ENCODE measurements at regions not wholly inside any gene's neighbourhood (a gene's known extent, or its start where the extent isn't known, plus 50 kb on each side); places are given as distances from the start of the nearest gene placed in this dataset.
"Not testable (repeated sequence)": the region's sequence is repeated elsewhere in the genome, so short reads cannot be mapped to it uniquely, and the experiment has no call there.

DNA sequence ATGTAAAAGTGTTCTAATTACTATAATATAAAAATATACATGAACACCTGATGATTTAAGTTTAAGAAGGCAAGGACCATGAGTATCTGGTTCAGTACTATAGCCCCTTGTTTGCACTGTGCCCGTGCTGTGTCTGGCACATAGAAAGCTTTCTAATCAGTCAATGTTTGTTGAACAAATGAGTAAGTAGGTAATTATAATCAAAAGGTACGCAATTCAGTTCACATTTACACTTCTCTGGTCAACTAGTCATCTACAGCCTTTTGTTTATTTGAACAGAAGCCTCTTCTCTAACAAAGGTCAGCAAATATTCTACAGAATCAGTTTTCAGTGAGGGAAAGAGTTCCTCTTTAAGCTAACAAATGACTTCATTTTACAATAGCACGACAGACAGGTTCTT is 523.3 kb downstream of the SMARCA1 start:
- no peaks in the 10 kb centered on the region for H3K36me3 Mint-ChIP-seq (ENCODE audit: low read depth)
- H3K27me3 Mint-ChIP-seq (ENCODE audit: low read depth): no peaks in the 10 kb centered on the region
- no peaks in the 10 kb centered on the region for H3K4me1 Mint-ChIP-seq
- H3K9me3 Mint-ChIP-seq: peaks cover 2% of the 10 kb centered on the region
- H3K4me3 Mint-ChIP-seq: no peak overlapping the region
- no peak for TF ChIP-seq CTCF (IDR thresholded peaks at IDR 0.05; ENCODE audit: unreplicated experiment in 3 of 3)
- no peak overlapping the region for H3K27ac Mint-ChIP-seq

- Mint-ChIP-seq H3K4me1 (no peaks in the 10 kb centered on the region), H3K9me3 (peaks cover 21% of the 10 kb centered on the region), H3K27ac (no peak overlapping the region), H3K4me3 (no peak overlapping the region), H3K27me3 (ENCODE audit: low read depth) (no peaks in the 10 kb centered on the region), H3K36me3 (ENCODE audit: low read depth) (no peaks in the 10 kb centered on the region)
- no peak for TF ChIP-seq CTCF (IDR thresholded peaks at IDR 0.05; ENCODE audit: unreplicated experiment in 3 of 3)
Measured at GRCh38 chrX:128992107-128992971, 531.0 kb downstream of the SMARCA1 start.

GRCh38 chrX:128975745-128976144 is 547.5 kb downstream of the SMARCA1 start:
- H3K36me3 Mint-ChIP-seq (ENCODE audit: low read depth): no peaks in the 10 kb centered on the region
- peaks cover 3% of the 10 kb centered on the region for H3K9me3 Mint-ChIP-seq
- H3K4me3 Mint-ChIP-seq: no peak overlapping the region
- no peaks in the 10 kb centered on the region for H3K4me1 Mint-ChIP-seq
- TF ChIP-seq CTCF (IDR thresholded peaks at IDR 0.05; ENCODE audit: unreplicated experiment in 3 of 3): peak; percentile 72 to 84 (median 74)
- no peaks in the 10 kb centered on the region for H3K27me3 Mint-ChIP-seq (ENCODE audit: low read depth)
- H3K27ac Mint-ChIP-seq: no peak overlapping the region

- H3K4me3 Mint-ChIP-seq: no peak overlapping the region
- no peak overlapping the region for H3K27ac Mint-ChIP-seq
- H3K4me1 Mint-ChIP-seq: no peaks in the 10 kb centered on the region
- H3K9me3 Mint-ChIP-seq: no peaks in the 10 kb centered on the region
- no peak for TF ChIP-seq CTCF (IDR thresholded peaks at IDR 0.05; ENCODE audit: unreplicated experiment in 3 of 3)
- H3K27me3 Mint-ChIP-seq (ENCODE audit: low read depth): no peaks in the 10 kb centered on the region
- H3K36me3 Mint-ChIP-seq (ENCODE audit: low read depth): no peaks in the 10 kb centered on the region
Measured at GRCh38 chrX:128973033-128973432, 550.3 kb downstream of the SMARCA1 start.

- no peak for TF ChIP-seq CTCF (IDR thresholded peaks at IDR 0.05; ENCODE audit: unreplicated experiment in 3 of 3)
- no peak overlapping the region for H3K4me3 Mint-ChIP-seq
- no peaks in the 10 kb centered on the region for H3K36me3 Mint-ChIP-seq (ENCODE audit: low read depth)
- no peaks in the 10 kb centered on the region for H3K27me3 Mint-ChIP-seq (ENCODE audit: low read depth)
- H3K27ac Mint-ChIP-seq: no peak overlapping the region
- H3K4me1 Mint-ChIP-seq: no peaks in the 10 kb centered on the region
- H3K9me3 Mint-ChIP-seq: peaks cover 16% of the 10 kb centered on the region
Measured at GRCh38 chrX:128961290-128961689, 562.0 kb downstream of the SMARCA1 start.

DNA sequence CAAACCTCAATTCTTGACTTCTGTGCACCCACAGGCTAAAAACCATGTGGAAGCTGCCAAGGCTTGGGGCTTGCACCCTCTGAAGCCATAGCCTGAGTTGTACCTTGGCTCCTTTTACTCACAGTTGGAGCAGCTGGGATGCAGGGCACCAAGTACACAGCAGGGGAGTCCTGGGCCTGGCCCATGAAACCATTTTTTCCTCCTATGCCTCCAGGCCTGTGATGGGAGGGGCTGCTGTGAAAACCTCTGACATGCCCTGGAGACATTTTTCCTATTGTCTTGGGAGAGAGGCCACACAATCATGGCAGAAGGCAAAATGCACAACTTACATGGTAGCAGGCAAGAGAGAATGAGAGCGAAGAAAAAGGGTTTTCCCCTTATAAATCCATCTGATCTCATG is 568.6 kb downstream of the SMARCA1 start:
- not testable (repeated sequence) for H3K4me3 Mint-ChIP-seq; H3K27me3 Mint-ChIP-seq (ENCODE audit: low read depth); H3K4me1 Mint-ChIP-seq; H3K27ac Mint-ChIP-seq; H3K36me3 Mint-ChIP-seq (ENCODE audit: low read depth)
- peaks cover 27% of the 10 kb centered on the region for H3K9me3 Mint-ChIP-seq

Data from nephron (organoid).